ENCODE measurements at regions not wholly inside any gene's neighbourhood (a gene's known extent, or its start where the extent isn't known, plus 50 kb on each side); places are given as distances from the start of the nearest gene placed in this dataset.

GRCh38 chr1:8109216-8109615 lies 83.1 kb upstream of the ERRFI1 start:
- TF ChIP-seq CTCF (IDR thresholded peaks at IDR 0.05; ENCODE audit: low read depth, low read length, poor library complexity, severe bottlenecking): no peak
- no peak for TF ChIP-seq EZH2phosphoT487 (IDR thresholded peaks at IDR 0.05; ENCODE audit: borderline replicate concordance, low read length)
